ENCODE measurements at regions not wholly inside any gene's neighbourhood (a gene's known extent, or its start where the extent isn't known, plus 50 kb on each side); places are given as distances from the start of the nearest gene placed in this dataset.

DNA sequence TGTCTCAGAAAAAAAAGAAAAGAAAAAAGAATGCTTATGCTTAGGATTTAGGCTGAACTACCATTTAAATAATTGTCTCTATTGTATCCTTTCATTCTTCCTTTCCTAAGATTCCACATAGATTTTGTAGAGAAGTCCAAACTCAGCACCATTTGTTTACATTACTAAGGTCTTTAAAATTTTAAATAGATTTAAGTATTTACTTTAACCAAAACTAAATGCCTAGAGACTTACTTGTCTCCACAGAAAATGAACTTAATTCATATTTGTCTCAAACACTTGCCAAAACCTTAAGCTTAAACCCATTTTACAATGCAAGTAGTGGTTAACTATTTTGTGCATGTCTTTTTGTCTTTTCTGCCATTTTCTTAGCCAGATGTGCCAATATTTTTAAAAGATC is 54.1 kb upstream of the ABI1 start:
- Mint-ChIP-seq H3K4me1 (no peaks in the 10 kb centered on the region), H3K27me3 (no peaks in the 10 kb centered on the region), H3K4me3 (no peak overlapping the region), H3K9me3 (no peaks in the 10 kb centered on the region), H3K27ac (no peak overlapping the region), H3K36me3 (no peaks in the 10 kb centered on the region)
- CTCF ChIA-PET: no interaction called here
- DNase-seq: no peak

DNA sequence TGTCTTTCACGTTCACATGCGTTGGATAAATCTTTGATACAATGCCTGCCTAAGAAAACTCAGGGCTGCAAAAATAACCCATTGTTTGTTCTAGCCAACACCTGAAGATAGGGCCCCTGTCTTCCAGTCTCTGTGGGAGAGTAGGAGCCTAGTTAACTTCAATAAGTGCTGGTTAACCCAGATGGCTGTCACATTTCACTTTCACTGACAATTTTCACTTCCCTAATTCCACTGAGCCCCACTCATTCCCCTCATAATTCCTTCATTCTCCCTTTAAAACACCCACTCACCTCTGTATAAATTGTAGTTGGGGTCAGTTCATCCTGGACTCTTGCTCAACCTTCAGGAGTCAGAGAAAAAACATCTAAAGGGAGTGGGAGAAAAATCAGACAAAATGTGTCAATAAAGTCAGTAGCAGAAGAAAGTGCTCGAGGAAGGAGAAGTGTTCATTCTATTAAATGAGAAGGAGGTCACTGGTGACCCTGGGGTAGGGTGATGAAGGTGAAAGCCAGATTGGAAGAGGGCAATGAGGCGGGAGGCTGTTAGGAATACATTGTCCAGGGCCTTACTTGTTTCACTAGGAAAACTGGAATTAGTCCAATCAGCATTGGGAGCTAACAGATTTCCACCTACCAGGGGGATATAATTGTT is 51.2 kb upstream of the ABI1 start:
- CTCF ChIA-PET: no interaction called here
- H3K36me3 Mint-ChIP-seq: no peaks in the 10 kb centered on the region
- no peak overlapping the region for H3K4me3 Mint-ChIP-seq
- no peak for DNase-seq
- no peaks in the 10 kb centered on the region for H3K4me1 Mint-ChIP-seq
- no peaks in the 10 kb centered on the region for H3K9me3 Mint-ChIP-seq
- no peaks in the 10 kb centered on the region for H3K27me3 Mint-ChIP-seq
- H3K27ac Mint-ChIP-seq: no peak overlapping the region

All from activated naive CD4-positive, alpha-beta T cell treated with anti-CD3 and anti-CD28 coated beads, Interleukin-2, amount 10 ng/mL, durations not matched to agents 7 days and 5 days (primary cell).